ENCODE measurements at regions not wholly inside any gene's neighbourhood (a gene's known extent, or its start where the extent isn't known, plus 50 kb on each side); places are given as distances from the start of the nearest gene placed in this dataset.
A peak's percentile ranks its signal among the peaks of the same experiment; 100 is the strongest.
"Not testable (repeated sequence)": the region's sequence is repeated elsewhere in the genome, so short reads cannot be mapped to it uniquely, and the experiment has no call there.

- DNase-seq (ENCODE audit: low spot score), result no peak
These were observed 330.2 kb upstream of the F9 start for GRCh38 chrX:139200346-139200745.

- no peak for DNase-seq (ENCODE audit: low spot score)
These were observed 330.6 kb upstream of the F9 start for GRCh38 chrX:139199933-139200332.

DNA sequence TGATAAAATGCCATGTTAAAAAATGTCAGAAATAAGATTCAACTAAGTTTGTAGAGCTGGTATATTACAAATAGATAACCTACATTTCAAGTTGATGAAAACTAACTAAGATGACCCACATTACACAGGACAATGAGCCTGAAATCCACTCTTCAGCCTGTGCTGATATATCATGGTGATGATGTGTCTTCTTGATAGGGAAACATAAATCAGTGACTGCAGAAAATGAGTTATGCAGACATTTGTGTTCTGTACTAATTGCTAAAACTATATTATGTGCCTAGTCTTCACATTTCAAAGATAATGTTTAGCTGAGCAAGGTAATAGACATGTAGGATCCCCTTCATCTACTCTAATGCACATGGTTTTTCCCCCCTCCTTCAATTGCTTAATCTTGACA, 331.6 kb upstream of the F9 start:
- no peak for DNase-seq (ENCODE audit: low spot score)

GRCh38 chrX:139196890-139197289, 333.6 kb upstream of the F9 start:
- DNase-seq (ENCODE audit: low spot score), result no peak

DNA sequence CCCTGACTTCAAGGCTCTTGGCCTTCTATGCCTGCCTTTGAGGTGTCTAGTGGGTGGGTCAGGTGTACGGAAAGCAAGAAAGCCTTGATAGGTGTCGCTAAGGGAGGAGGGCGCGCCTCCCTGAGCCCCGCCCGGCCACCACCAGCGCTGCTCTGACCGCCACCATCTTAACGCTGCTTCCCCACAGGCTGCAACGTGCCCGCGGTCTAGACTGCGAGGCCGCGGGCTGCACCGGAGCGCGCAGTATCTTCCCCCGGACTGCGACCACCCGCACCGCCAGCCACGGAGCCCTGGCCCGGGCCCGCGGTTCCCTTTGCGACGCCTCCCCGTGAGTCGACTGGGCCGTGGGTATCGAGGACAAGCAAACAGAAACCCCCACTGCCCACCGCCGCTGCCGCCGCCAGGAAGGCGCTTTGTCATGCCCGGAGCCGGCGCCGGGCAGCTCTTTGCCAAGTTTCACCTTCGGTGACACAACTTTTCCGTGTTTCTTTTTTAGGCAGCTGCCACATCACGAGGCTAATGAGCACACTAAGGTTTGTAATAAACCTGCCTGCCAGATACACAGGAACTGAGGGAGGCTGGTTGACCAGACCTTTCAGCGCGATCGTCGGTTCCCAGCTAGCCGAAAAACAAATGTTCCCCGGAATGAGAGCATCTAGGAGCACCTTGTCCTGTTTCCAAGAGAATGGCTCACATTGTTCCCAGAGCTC, 335.8 kb upstream of the F9 start:
- DNase-seq (ENCODE audit: low spot score), result peak; percentile 57

- no peak for DNase-seq (ENCODE audit: low spot score)
These were observed 338.1 kb upstream of the F9 start for GRCh38 chrX:139192386-139192961.

GRCh38 chrX:139191746-139192385, 338.7 kb upstream of the F9 start:
- DNase-seq (ENCODE audit: low spot score), result no peak

- DNase-seq (ENCODE audit: low spot score), result no peak
These were observed 339.3 kb upstream of the F9 start for GRCh38 chrX:139191286-139191685.

DNA sequence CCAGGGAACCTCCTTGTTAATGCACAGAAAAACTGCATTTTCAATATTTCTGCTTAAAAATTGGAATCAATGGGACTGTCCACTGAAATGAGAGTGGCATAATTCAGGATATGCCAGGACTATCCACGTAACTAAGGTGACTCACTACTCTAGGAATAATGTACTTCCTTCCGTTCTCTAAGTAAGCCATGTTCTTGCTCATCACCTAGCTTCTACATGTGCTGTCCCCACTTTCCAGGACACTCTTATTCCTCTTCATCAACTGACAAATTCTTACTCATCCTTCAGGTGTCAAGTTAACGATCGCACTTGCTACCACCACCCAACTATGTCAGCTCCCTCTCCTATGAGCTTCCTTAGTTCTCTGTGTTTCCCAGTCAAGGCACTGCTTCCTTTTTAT, 342.8 kb upstream of the F9 start:
- no peak for DNase-seq (ENCODE audit: low spot score)

DNA sequence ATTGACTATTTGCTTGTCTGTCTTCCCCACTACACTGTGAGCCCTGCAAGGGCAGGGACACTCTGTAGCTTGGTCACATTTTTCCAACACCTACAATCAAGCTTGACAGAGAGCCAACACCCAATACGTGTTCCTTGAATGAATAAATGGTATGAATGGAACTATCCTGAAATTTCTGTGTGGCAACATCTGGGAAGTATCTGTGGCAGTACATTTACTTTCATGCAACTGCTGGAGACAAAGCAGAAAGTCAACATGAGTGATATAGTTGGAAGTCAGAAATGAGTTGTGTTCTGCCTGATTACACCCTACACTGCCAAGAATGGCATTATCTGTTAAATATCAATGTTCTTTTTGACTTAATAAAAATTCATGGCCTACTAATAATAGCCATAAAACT, 343.5 kb upstream of the F9 start:
- DNase-seq (ENCODE audit: low spot score), result no peak

GRCh38 chrX:139179592-139179991, 350.9 kb upstream of the F9 start:
- no peak for DNase-seq (ENCODE audit: low spot score)

DNA sequence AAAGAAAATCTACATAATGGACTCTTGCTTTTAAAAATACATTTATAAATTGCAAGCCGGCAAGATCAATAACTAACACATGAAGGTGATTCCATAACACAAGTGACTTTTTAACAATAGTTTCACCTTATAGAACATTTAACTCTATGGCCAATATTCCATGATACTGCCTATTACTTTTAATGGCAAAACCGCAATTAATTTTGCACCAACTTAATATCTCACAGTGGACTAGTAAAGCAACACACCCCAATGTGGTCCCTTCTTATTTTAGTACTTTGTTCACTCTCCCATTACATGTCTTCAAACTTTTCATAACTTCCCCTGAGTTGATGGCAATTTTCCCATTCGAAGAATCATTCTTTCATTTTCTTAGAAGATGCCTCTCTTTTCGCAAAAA, 351.6 kb upstream of the F9 start:
- DNase-seq (ENCODE audit: low spot score), result no peak

DNA sequence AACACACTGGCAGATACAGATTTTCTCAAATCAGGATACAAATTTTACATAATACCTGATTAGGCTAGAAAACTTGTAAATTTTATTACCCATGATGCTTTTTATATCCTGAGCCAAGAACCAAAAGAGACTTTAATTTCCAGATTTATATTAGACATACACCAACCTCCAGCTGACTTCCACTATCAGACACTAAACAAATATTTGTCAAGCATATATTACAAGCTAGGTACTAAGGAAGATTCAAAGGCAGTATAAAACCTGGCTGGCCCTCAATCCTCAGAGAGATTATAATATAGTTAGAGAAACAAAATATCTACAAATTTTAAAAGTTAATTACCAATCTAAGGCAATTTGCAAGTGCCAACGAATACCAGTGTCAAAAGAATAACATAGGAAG, 357.8 kb upstream of the F9 start:
- no peak for DNase-seq (ENCODE audit: low spot score)

DNA sequence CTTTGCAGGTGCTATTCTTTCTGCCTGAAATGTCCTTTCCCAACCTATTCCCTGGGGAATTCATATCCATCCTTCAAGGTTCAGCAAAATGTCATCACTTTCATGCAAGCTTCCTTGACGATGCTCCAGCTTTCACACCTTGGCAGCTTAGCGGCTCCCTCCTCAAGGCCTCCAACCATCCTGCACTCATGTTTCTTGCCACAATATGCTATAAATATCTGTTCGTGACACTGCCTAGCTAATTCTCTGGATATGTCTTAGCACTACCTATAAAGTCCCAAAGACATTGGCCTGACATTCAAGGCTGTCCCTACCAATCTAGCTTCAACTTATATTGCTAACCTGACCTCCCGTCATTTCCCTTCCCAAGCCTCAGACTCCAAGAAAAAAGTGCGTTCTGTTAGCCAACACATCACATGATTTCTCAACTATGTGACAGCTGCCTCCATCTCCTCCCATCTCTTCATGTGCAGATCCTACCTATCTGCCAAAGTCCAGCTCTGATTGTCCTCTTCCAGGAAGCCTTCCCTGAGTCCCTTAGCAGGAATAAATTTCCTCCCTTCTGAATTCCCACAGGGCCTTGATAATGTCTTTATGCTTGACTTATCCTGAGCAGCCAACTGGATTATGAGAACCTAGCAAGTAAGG, 359.9 kb upstream of the F9 start:
- no peak for DNase-seq (ENCODE audit: low spot score)

DNA sequence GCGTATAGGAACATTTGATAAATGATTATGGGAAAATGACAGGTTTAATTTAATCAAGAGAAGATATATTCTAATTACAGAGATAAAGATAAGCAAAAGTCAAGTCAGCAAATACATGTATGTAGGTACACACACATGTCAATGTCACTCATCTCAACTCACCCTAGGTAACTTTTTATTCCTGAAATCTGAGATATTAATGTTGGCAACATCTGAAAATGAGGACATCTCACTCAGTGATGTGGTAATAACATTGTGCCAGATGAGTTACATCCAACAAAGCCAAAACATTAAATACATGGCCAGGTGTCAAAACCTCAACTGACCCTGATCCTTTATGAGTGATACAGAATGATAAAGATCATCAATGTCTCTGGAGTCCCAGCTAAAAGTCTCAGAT, 363.3 kb upstream of the F9 start:
- DNase-seq (ENCODE audit: low spot score), result no peak

GRCh38 chrX:139158256-139158655, 372.3 kb upstream of the F9 start:
- no peak for DNase-seq (ENCODE audit: low spot score)

DNA sequence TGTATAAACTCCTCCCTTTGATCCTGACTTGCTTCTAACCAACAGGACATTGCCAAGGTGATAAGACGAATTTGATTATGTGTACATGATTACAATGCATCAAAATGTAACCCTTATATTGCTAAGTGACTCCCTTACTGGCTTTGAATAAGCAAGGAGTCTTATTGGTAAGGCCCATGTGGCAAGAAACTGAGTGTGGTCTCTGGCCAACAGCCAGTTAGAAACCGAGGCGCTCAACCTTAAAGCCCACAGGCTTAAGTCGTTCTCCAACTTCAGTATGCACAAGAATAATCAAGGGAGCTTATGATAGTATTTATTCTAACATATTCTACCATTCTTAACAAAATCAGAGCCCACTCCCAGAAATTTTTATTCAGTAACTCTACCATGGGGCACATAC, 374.2 kb upstream of the F9 start:
- no peak for DNase-seq (ENCODE audit: low spot score)

GRCh38 chrX:139146625-139147024, 383.9 kb upstream of the F9 start:
- DNase-seq (ENCODE audit: low spot score), result not testable (repeated sequence)

- DNase-seq (ENCODE audit: low spot score), result no peak
These were observed 389.2 kb upstream of the F9 start for GRCh38 chrX:139141370-139141769.

GRCh38 chrX:139134316-139134715, 396.2 kb upstream of the F9 start:
- DNase-seq (ENCODE audit: low spot score), result no peak

GRCh38 chrX:139126493-139126892, 404.0 kb upstream of the F9 start:
- peak; percentile 63 for DNase-seq (ENCODE audit: low spot score)

- no peak for DNase-seq (ENCODE audit: low spot score)
These were observed 404.6 kb upstream of the F9 start for GRCh38 chrX:139125916-139126315.

DNA sequence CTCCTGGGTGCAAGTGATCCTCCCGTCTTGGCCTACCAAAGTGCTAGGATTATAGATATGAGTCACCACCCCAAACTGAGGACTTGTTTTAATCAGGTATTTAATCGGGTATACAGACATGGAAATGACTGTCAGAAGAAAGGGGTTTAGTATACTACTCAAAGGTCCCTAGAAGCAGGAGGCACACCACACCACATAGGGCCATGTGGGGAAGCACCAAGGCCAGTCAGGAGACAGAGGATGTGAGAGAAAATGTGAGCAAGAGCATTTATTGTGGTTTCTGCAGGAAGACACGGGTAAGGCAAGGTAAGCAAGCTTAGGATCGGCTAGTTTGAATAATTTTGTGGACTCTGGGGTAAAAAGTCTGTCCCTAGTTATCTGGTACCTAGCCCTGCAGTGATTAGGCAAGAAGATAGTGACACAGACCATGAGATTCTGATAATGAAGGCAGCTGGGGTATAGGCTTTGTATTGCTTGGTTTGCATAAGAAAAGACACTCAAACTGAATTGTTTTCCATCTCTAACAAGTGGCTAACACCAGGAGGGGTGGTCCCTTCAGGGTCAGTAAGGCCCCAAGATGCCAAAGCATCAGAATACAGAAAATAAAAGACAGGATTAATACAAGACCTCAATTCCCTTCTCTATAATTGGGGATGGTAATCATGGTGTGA, 408.8 kb upstream of the F9 start:
- no peak for DNase-seq (ENCODE audit: low spot score)

Measured in SW480 (cell line).